Body of pancreas (tissue), 4 donors: ENCODE measurements at regions not wholly inside any gene's neighbourhood (a gene's known extent, or its start where the extent isn't known, plus 50 kb on each side); places are given as distances from the start of the nearest gene placed in this dataset.

ENCODE experiments used
- POLR2A ChIP-seq, 3 donors: fragments of 450-650 bp; IDR thresholded peaks; one replicate each; pipeline ENCODE4 v1.6.1; 2016; ENCODE audit warnings: antibody characterized with exemption in 3 of 3, mild to moderate bottlenecking in 2 of 3
- TF ChIP-seq, protein P1 (sequence below), 7 experiments: fragments of 450-650 bp in 4 of 7; fragments of 200-600 bp in 3 of 7; sonication (generic) in 3 of 7; IDR thresholded peaks; one replicate each; pipeline ENCODE4 v1.5.1; 2016 to 2019; ENCODE audit warnings: antibody characterized with exemption in 7 of 7

DNA sequence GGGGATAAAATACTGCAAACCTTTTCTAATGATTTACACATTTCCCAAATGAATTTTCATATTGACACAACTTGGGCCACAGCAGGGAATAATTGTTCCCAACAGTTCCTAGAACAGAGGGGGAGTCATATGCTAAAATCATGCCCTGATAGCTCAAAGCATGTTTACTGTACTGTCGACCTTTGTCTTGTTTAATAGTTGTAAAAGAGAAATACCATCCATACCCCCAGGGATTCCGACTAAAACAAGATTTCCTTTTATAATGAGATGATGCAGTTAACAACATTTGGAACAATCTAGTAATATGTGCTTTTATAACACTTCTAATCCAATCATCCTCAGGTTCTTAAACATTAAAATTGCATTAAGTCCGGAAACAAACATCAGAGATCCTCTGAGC, 759.7 kb downstream of the OLFM4 start:
- TF ChIP-seq, protein P1, sequence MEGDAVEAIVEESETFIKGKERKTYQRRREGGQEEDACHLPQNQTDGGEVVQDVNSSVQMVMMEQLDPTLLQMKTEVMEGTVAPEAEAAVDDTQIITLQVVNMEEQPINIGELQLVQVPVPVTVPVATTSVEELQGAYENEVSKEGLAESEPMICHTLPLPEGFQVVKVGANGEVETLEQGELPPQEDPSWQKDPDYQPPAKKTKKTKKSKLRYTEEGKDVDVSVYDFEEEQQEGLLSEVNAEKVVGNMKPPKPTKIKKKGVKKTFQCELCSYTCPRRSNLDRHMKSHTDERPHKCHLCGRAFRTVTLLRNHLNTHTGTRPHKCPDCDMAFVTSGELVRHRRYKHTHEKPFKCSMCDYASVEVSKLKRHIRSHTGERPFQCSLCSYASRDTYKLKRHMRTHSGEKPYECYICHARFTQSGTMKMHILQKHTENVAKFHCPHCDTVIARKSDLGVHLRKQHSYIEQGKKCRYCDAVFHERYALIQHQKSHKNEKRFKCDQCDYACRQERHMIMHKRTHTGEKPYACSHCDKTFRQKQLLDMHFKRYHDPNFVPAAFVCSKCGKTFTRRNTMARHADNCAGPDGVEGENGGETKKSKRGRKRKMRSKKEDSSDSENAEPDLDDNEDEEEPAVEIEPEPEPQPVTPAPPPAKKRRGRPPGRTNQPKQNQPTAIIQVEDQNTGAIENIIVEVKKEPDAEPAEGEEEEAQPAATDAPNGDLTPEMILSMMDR (IDR thresholded peaks at IDR 0.05) = no peak
- TF ChIP-seq POLR2A (IDR thresholded peaks at IDR 0.05) = no peak
